Retina (tissue), 1 donor: ENCODE measurements at regions not wholly inside any gene's neighbourhood (a gene's known extent, or its start where the extent isn't known, plus 50 kb on each side); places are given as distances from the start of the nearest gene placed in this dataset.
"Not testable (repeated sequence)": the region's sequence is repeated elsewhere in the genome, so short reads cannot be mapped to it uniquely, and the experiment has no call there.

Experiments
- DNase-seq: peaks from one replicate; pipeline ENCODE4 v3.0.0-alpha.2; 2016

DNA sequence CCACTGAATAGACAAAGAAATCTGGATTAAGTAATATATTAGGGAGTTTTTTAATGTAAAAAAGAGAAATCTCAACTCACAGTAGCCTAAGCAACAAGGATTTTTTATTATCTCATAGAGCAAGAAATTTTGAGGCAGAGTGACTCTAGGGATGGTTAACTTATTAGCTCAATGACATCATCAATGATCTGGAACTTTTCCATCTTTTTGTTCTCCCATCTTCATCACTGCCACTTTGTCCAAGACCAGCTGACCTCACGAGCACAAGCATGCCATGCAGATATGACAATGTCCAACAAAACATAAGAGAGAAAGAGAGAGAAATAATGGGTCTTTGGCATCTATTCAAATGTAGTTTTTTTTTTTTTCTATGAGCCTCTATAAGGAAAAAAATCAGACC lies 211.8 kb upstream of the RND3 start:
- no peak for DNase-seq

DNA sequence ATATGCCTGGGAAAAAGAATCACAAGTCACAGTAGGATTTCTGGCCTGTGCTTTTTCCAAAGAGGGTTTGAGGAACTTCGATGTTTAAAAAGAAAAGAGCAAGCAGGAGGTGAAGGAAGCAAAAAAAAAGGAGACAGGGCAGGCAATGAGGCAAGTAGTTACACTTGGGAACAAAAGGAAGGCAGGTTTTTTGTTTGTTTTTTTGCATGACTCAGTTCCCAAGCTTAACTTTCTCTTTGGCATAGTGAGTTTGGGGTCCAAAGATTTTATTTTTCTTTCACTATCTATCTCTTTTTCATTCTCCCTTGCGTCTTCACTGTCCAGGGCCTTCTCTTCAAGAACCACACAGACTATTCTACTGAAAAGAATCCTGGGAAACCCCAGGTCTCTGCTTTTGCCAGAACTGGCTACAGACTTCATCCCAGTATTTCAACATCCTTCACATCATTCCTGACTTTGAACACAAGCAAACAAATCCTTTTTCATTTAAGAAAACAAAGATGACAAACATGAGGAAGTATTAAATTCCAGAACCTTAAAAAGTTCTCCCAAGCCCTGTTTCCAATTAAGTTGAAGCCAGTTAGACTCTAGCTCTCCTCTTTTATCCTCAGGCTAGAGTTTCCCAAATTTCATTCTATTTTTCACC lies 210.7 kb upstream of the RND3 start:
- DNase-seq = no peak

DNA sequence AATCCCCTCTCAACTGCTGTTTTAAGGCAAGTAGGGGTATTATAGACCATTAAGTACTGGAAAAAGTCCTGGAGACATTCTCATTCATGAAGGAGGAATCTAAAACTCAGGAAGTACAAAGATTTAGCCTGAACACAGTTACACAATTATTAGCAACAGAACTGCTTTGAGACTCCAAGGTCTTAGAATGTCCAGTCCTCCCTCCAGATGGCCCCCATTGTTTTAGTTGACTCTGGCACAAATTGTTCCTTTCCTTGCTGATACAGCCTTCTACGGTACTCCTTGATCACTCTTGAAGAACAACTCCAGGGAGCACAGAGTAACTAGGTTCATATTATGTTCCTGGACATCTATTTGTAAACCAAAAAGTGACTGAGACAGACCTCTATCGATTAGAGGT lies 210.1 kb upstream of the RND3 start:
- no peak for DNase-seq

DNA sequence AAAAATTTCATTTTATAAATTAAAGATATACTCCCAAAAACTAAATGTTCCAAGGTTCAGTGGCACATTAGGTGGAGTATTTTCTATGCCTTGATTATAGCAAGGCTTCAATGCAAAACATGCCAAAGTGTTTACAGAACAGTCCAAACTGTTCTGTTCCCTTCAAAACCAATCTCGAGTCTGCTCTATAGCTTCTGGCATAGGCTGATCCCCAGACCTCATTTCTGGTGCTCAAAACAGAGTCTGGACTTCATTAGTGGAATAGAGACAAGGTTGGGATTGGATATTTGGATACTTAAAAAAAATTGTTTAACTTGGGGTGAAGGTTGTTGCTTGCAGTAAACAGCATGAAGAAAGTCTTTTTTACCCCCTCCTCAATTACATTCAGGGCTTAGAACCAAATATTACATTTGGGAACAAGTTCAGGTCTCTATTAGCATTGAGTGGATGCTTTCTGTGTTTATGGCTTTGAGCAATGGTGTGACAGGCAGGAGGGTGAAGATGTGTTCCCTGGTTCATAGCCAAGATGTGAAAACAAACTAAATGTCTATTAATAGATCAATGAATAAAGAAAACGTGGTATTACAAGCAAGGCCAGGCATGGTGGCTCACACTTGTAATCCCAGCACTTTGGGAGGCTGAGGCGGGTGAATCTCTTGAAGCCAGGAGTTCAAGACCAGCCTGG lies 208.1 kb upstream of the RND3 start:
- DNase-seq = no peak

DNA sequence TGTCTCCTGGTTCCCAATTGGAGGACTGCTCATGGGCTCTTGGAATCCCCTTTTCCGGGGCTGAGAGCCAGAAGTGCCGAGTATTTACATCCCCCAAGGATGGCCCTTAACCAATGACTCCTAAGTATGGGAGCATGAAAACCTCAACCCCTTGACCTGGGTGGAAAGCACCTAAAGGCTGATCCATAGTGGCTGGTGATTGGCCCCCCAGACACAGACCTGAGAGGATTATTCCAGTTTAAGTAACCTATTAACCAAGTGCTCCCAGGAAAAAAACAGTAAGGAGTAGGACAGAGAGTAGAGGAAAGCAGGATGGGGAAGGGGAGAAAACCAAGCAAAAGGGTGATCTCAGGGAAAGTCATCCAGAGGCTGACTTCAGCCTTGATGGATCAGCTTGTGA lies 206.1 kb upstream of the RND3 start:
- DNase-seq = no peak

DNA sequence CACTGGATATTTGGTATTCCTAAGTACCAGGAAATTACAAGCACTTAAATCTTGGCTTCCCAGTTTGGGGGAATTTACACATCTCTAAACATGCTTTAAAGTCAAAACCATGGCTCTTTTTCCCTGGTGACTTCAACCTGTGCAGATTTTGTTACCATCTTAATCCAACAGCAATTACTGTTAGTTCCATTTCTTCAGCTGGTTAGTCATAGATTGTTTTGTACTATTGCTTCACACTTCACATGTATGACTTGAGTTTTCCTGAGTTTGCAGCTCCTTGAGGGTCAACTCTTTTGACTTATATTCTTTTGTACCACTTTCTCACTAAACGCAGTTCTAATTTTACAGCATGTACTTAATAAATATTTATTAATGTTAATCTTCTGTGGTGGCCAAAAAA lies 203.4 kb upstream of the RND3 start:
- DNase-seq = no peak

DNA sequence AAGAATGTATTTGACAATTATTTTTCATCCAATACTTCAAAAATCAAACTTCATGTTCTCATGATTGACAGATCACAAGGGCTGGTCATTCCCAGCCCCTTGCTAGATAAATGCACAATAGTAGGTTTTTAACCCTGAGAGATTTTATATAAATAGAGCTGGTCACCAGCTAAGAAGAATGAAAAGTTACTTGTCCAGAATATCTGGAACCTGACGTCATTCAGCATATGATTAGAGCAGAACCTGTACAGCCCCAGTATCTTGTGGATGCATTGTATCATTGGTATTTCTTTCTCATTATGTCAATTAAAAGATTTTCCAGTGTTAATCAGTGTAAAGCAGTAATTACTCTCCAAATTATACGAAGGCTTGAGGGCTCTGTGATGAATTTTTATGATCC lies 202.8 kb upstream of the RND3 start:
- DNase-seq = no peak

DNA sequence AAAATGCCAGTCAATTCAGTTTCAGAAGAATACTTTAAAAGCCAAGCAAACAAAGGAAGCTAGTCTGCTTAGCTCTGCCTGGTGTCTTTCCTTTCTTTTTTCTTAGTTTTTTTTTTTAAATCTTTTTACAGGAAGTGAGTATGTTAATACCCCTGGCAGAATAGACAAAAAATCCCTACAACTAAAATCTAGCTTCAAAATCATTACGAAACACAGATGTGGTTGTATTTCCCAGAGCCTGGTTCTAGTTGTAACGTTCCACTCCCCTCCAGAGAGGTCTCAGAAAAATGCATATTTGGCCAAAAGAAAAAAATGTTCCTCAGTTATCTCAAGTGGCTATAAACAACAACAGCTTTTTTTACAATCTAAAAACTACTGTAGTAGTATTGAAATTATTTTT lies 202.1 kb upstream of the RND3 start:
- DNase-seq = no peak

DNA sequence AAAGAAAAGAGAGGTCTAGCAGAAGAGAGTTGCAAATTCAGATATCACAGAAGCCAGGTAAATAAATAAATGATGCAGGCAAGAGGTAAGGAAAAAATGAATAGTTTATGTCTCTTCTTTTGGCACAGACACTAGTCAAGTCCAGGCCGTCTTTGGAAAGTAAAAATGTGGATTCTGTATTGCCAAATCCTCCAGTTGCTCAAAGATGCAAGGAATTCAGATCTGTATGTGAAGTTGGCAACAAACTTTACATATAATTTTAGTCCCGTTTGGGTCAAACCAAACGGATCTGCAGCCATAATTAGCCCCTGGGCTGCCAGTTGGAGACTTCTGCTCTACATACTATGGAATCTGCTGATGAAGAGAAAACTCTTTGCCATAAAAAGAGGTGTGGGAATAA lies 200.5 kb upstream of the RND3 start:
- DNase-seq = no peak

DNA sequence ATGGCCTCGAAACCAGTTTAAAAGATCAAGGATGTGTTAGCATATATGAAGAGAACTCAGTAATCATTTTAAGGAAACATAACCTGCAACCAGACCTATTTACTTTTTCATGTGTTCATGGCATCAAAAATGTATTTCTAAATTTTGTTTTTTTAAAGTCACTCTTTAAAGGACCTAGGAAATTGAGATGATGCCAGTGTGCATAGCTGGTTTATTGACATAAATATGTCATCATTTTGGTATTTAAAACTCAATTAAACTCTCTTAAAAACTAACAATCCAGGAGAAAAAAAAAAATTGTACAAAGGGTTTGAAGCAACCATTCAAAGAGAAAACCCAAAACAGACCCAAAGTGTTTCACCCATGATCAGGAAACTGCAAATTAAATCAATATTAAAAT lies 198.9 kb upstream of the RND3 start:
- DNase-seq = no peak

DNA sequence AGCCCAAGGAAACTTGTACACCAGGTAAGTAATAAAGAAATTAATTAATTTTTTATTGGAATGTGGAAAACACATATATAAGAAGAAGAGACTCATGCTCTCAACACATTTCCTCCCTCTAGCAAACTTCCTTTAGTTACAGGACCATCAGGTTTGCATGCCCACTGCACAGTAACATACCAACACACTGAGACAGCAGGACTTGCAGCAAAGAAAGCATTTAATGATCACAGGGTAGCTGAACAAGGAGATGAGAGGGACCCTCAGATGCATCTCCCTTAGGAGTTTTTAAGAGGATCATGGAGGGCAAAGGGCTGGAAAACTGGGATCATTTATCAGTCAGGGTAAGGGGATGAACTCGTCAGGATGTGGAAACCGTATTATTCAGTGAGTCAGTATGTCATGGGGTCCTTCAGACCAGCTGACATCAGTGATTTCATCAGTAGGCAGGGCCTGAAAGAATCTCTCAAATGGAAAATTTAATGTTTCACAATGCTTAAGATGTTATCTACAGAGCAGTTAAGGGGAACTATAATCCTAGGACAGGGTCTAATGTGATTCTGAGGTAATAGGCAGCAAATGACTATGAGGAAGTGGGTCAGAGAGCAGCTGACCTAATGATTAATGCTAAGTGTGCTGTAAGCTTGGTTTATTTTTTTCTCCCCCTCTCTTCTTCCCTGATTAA lies 193.8 kb upstream of the RND3 start:
- no peak for DNase-seq

DNA sequence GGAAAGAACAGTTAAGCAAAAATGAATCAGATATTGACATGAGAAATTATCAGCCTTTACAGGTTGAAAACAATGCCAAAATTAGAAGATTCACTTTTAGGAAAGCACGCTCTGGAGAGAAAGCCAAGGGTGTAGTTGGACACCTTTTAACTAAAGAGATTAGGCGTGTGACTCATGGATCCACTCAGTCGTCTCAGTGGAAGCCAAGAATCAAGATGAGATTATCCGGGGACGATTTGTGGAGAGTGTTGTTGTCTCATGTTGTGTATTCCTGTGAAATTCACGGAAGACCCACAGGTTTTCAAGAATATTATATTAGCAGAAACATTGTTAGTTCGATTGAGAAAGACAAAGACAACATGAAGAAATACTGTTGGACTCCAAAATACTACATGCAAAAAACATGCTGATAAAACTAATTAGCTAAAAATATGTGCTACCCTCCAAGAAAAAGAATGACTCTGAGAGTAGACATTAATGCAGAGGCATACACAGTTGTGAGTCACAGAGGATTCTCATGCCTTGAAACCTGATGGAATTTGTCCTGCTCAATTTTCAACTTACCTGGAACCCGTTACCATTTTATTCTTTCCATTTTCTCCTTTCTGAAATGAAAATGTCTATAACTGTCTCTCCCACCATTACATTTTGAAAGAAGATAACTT lies 192.1 kb upstream of the RND3 start:
- no peak for DNase-seq

DNA sequence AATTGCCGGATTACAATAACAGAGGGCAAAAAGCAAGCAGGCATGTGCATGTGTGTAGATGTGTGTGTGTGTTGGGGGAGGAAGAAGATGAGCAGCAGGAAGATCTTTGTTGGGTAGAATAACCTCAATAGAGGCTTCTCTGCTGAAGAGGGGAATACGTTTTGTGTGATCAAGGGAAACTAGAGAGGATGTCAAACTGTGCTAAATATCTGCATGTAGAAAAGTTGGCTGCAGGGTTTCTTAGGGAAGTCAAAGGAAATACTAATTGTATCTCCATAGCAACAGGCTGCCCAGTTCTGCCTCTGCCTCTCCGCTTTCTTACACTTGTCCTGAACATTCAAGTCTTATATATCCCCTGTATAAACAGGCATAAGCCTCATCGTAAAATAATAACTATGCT lies 190.1 kb upstream of the RND3 start:
- DNase-seq = no peak

DNA sequence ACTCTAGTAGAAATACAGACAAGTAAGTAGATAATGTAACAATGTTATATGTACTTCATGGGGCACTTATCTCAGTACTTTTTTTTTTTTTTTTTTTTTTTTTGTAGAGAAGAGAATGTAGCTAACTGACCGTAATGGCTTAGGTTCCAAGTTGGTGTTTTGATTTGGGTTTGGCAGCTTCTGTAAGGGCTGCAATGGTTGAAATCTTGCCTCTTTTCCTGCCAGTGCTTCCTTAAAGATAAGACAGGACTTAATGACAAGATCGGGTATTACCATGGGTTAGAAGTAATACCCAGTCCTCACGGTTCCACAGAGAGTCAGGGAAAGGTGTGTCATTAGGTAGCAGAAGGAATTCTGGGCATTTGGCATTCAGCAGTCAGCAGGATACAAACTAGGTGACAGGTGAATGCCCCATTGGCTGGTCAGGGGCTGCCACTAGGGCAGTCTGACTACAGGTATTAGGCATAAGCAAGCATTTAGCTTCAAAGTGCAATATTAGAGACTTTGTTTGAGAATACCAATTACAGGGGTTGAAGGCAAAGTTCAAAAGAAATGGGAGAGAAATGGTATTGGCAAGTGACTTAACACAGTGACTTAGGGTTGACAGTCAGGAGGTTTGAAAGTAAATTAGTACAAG lies 189.4 kb upstream of the RND3 start:
- DNase-seq = no peak

DNA sequence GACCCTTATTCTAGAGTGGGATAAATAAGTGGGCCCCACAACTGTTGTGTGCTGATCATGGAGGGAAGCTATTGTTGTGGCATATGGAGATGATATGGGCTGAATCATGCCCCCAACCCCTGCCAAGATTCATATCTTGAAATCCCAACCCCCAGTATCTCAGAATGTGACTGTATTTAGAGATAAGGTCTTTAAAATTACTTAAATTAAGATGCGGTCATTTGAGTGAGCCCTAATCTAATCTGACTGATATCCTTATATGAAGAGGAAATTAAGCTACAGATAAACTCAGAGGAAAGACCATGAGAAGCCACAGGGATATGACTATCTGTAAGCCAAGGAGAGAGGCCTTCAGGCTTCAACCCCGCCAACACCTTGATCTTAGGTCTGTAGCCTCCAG lies 188.3 kb upstream of the RND3 start:
- no peak for DNase-seq

DNA sequence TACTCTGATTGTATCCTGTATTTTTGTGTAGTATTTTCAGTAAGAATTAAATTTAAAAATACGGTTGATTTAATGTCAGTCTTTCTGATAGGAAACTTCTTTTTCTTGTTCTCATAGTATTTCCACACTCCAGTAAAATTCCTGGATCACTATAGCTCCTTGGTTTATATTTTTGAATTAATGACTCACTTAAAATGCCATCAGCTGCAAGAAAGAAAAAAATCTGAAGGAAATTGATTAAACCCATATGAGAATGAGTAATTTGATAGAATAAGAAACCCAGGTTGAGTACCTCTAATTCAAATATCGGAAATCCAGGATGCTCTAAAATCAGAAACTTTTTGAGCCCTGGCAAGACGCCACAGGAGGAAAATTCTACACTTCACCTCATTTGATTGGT lies 186.8 kb upstream of the RND3 start:
- DNase-seq = no peak

DNA sequence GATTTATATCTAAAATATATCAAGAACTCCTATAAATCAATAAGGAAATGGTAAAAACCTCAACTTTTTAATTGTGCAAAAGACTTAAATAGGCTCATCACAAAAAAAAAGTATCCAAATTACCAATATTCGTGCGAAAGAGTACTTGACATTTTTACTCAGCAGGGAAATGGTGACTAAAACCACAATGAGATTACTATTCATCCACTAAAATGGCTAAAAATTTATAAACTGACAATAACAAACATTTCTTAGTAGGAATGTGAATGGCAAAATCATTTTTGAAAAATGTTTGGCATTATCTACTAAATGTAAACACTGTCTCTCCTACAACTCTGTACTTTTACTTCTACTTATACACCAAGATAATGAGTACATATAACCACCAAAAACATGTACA lies 184.8 kb upstream of the RND3 start:
- no peak for DNase-seq

DNA sequence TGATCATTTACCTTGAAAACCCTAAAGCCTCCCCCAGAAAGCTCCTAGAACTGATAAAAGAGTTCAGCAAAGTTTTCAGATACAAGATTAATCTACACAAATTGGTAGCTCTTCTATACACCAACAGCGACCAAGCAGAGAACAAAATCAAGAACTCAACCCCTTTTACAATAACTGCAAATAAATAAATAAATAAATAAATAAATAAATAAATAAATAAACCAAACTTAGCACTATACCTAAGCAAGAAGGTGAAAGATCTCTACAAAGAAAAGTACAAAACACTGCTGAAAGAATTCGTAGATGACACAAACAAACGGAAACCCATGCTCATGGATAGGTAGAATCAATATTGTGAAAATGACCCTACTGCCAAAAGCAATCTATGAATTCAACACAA lies 182.0 kb upstream of the RND3 start:
- DNase-seq = no peak

DNA sequence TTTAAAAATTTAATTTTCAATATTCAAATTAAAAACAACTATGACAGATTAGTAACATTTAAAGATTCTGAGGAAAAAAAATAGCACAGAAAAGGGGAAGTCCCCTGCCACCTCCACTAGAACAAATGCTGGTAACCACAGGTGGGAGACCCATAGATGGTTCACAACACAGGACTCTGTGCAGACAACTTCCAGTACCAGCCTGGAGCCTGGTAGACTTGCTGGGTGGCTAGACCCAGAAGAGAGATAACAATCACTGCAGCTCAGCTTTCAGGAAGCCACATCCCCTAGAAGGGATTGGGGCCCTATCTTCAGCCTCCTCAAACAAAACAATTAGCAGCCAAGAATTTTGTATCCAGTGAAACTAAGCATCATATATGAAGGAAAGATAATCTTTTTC lies 179.6 kb upstream of the RND3 start:
- DNase-seq = not testable (repeated sequence)

DNA sequence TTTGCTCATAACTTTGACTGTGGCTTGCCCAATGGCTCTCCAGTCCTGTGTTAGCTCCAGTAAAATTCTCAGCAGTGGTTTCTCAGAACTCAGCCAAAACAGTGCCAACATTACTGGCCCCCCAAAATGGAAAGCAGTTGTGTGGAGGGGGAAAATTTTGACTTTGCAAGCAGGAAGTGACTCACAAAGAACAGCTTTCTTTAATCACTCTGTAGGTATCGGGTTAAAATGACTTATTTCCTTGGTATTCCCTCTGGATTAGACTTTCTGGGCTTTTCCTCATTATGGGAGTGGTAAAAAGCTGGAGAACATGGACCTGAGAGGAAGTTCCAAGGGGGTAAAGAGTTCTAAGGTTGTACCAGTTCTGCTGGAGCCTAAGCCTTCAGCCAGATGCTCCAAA lies 175.7 kb upstream of the RND3 start:
- DNase-seq = no peak

DNA sequence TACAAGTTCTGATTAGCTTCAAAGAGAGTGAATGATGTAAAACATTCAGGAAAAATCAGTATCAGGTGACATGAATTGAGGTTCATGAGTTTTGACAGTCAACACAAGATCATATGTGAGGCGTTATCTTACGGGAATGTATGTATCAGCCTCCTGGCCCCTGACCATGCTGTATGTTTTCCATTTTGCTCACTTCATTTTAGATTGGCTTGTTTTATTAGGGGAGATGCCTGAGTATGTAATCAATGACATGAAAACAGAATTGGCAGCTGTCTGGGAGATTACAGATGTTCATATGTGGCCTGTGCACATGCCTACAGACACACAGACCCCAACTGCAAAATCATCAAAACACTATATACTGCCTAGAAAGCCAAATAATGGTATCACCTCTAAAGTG lies 168.5 kb upstream of the RND3 start:
- DNase-seq = no peak

DNA sequence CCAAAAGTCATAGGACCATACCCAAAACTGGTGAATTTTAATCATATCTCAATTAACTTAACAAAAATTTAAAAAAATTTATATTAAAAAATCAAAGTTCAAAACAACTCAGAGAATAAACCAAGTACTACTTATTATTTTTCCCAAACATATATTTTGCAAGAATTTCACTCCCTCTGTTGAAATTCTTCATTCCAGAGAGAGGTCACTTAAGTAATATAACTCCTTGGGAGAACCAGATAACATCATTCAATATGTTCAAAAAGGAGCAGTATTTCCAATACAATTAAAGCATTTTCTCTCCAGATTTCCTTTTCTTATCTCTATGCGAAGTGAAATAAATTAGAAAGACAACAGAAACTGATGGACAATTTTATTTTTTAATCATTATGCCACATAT lies 165.9 kb upstream of the RND3 start:
- DNase-seq = no peak

DNA sequence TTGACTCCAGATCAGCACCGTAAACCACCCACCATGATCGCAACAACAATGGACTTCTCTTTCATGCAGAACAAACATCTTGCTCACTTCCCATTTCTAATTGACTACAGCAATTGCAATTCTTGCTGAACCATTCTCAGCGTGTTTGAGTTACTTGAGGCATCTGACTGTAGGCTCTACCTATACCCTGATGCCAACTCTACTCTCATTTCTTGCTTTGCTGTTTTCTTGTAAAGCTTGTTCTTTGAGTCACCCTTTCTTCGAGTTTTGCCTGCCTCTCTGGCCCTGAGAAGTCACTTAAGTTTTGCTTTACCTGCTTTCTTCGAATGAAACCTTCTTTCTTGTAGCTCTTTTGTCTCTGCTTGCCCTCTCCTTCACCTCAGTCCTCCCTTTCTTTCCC lies 160.5 kb upstream of the RND3 start:
- DNase-seq = no peak

DNA sequence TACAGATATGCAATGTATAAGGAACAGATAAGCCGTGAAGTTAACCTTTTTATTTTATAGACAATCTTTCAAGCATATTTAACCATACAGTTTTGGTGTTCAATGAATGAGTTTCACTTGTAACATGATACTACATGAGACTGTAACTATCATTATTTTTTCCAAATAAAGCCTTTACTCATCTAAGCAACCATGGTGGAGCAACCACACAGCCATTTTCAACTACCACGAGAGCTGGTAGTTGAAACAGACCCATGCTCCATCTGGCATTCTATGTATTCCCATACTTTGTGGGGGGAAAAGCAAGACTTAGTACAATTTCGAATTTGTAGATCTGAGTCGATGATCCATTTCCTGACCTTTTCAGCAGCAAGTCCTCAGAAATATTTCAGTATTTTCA lies 159.3 kb upstream of the RND3 start:
- DNase-seq = no peak
